WERI-Rb-1 (cell line): ENCODE measurements at regions not wholly inside any gene's neighbourhood (a gene's known extent, or its start where the extent isn't known, plus 50 kb on each side); places are given as distances from the start of the nearest gene placed in this dataset.

Source experiments
- DNase-seq: peaks from one replicate; pipeline ENCODE4 v3.0.0-alpha.2; 2020
- H3K27ac ChIP-seq: fragments of 250-450 bp; sonication (Bioruptor Pico); 2 replicates; pipeline ENCODE4 v1.5.1; 2020; ENCODE audit warnings: mild to moderate bottlenecking, moderate library complexity
- H3K27me3 ChIP-seq: fragments of 250-450 bp; sonication (Bioruptor Pico); 2 replicates; pipeline ENCODE4 v1.5.1; 2021; ENCODE audit warnings: mild to moderate bottlenecking, low read depth, moderate library complexity; ENCODE audit not compliant: insufficient read depth, severe bottlenecking
- H3K36me3 ChIP-seq: fragments of 250-450 bp; sonication (Bioruptor Pico); 2 replicates; pipeline ENCODE4 v1.5.1; 2020; ENCODE audit warnings: mild to moderate bottlenecking, moderate library complexity
- H3K4me3 ChIP-seq: 2 replicates; pipeline ENCODE4 v1.5.1; 2011; ENCODE audit warnings: low read depth, mild to moderate bottlenecking, control low read depth, low read length
- H3K9me3 ChIP-seq: fragments of 250-450 bp; sonication (Bioruptor Pico); 2 replicates; pipeline ENCODE4 v1.5.1; 2021; ENCODE audit warnings: mild to moderate bottlenecking, moderate library complexity; ENCODE audit not compliant: severe bottlenecking
- CTCF ChIP-seq: IDR thresholded peaks from 2 replicates; pipeline ENCODE4 v1.5.1; 2011; ENCODE audit warnings: low read depth, mild to moderate bottlenecking, control low read depth, inconsistent platforms, low read length

GRCh38 chr11:95605271-95605940 lies 184.2 kb downstream of the FAM76B start:
- H3K4me3 ChIP-seq: no peak overlapping the region
- TF ChIP-seq CTCF: no peak
- no peak for DNase-seq
- no peaks in the 10 kb centered on the region for H3K36me3 ChIP-seq
- H3K9me3 ChIP-seq: no peaks in the 10 kb centered on the region
- no peak overlapping the region for H3K27ac ChIP-seq
- no peaks in the 10 kb centered on the region for H3K27me3 ChIP-seq

- H3K4me3 ChIP-seq: no peak overlapping the region
- TF ChIP-seq CTCF: no peak
- DNase-seq: peak; percentile 18
Measured at GRCh38 chr11:95599959-95600586, 189.5 kb downstream of the FAM76B start.

DNA sequence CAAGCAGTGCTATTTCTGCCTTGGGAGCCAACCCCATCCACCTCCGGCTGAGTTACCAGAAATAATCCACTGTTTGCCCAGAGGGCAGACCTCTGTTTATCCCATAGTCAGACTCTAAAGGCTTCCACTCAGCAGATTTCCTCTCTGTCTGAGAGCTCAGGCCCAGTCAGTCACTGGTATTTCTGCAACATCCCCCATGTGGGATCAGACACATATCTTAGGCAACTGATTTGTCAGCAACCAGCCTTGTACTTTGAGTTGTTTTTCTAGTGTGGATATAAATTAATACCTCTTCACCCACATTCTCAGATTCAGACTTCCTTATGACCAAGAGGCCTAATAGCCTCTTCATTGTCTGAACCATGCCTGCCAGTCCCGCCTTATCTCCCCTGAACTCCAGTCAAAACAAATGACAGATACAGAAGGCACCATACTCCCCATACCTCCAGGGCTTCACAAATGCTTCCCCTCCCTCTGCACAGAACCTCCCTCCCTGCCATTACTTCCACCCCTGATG lies 193.6 kb downstream of the FAM76B start:
- Histone ChIP-seq H3K27me3 (no peaks in the 10 kb centered on the region), H3K4me3 (no peak overlapping the region), H3K36me3 (no peaks in the 10 kb centered on the region), H3K9me3 (no peaks in the 10 kb centered on the region), H3K27ac (no peak overlapping the region)
- no peak for DNase-seq
- TF ChIP-seq CTCF: no peak

More at GRCh38 chr11:95599959-95600586, 189.5 kb downstream of the FAM76B start:
- no peaks in the 10 kb centered on the region for H3K9me3 ChIP-seq
- no peaks in the 10 kb centered on the region for H3K27me3 ChIP-seq
- H3K36me3 ChIP-seq: no peaks in the 10 kb centered on the region
- H3K27ac ChIP-seq: no peak overlapping the region

GRCh38 chr11:95595541-95595940 lies 194.0 kb downstream of the FAM76B start:
- DNase-seq: no peak
- no peaks in the 10 kb centered on the region for H3K27me3 ChIP-seq
- no peaks in the 10 kb centered on the region for H3K36me3 ChIP-seq
- no peak for TF ChIP-seq CTCF
- no peak overlapping the region for H3K27ac ChIP-seq
- H3K4me3 ChIP-seq: no peak overlapping the region
- no peaks in the 10 kb centered on the region for H3K9me3 ChIP-seq

GRCh38 chr11:95593111-95593510 lies 196.5 kb downstream of the FAM76B start:
- no peaks in the 10 kb centered on the region for H3K27me3 ChIP-seq
- no peaks in the 10 kb centered on the region for H3K36me3 ChIP-seq
- no peaks in the 10 kb centered on the region for H3K9me3 ChIP-seq
- TF ChIP-seq CTCF: no peak
- H3K27ac ChIP-seq: no peak overlapping the region
- H3K4me3 ChIP-seq: no peak overlapping the region
- DNase-seq: no peak
